GM19240 (cell line): ENCODE measurements at regions not wholly inside any gene's neighbourhood (a gene's known extent, or its start where the extent isn't known, plus 50 kb on each side); places are given as distances from the start of the nearest gene placed in this dataset.
"Not testable (repeated sequence)": the region's sequence is repeated elsewhere in the genome, so short reads cannot be mapped to it uniquely, and the experiment has no call there.

ENCODE experiments used
- DNase-seq: peaks from one replicate; pipeline ENCODE4 v3.0.0; 2011; ENCODE audit warnings: low spot score; ENCODE audit not compliant: insufficient read length

DNA sequence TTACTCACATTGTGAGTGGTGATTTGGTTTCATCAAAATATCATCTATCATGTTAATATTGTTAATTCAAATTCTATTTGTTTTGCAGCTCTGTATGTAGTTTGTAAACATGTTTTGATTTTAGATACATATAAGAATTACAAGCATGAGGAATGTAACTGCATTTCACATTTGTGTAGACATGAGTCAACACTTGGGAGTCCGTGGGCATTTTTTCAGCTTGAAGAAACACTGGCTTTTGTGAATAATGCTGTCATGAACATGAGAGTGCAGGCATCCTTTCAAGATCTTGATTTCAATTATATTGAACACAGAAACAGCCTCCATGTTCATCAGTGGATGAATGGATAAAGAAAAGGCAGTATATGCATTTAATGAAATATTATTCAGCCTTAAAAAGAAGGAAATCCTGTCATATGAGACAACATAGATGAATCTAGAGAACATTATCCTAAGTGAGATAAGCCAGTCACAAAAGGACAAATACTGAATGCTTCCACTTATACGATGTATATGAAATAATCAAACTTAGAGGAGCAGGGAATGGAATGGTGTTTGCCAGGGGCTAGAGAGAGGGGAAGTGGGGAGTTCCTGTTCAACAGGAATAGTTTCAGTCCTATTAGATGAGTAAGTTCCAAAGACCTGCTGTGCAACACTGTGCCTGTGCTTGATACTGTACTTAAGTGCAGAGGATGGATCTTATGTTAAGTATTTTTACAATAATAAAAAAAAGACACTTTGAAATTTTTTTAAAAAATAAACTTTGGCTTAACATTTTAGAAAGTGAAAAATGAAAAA lies 194.9 kb downstream of the LRATD1 start:
- no peak for DNase-seq

- no peak for DNase-seq
Measured at GRCh38 chr2:14828223-14828622, 195.7 kb downstream of the LRATD1 start.

- DNase-seq, result no peak
Measured at GRCh38 chr2:14828968-14829367, 196.5 kb downstream of the LRATD1 start.

- DNase-seq, result no peak
Measured at GRCh38 chr2:14831458-14831857, 198.9 kb downstream of the LRATD1 start.

DNA sequence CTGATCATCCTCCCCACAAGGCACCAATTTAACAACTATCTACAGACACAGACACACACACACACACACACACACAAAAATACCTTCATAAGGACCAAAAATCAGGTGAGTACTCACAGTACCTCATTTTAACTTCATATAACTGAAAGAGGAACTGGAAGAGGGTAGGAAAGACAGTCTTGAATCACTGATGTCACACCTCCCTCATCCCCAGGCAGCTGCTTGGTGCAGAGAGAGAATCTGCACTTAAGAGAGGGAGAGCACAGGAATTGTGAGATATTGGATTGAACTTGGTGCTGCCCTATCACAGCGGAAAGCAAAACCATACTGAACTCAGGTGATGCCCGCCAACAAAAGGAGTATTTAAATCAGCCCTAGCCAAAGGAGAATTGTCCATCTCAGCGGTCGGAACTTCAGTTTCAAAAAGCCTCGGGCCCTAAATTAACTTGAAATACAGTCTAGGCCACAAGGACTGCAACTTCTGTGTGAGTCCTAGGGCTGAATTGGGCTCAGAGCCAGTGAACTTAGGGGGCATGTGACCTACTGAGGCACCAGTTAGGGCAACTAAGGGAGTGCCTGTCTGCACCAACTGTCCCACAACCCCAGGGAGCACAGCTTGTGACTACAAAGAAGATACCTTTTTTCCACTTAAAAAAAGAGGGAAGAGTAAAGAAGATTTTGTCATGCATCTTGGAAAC lies 211.1 kb downstream of the LRATD1 start:
- DNase-seq, result no peak

GRCh38 chr2:14855751-14856150 lies 223.2 kb downstream of the LRATD1 start:
- DNase-seq, result no peak

DNA sequence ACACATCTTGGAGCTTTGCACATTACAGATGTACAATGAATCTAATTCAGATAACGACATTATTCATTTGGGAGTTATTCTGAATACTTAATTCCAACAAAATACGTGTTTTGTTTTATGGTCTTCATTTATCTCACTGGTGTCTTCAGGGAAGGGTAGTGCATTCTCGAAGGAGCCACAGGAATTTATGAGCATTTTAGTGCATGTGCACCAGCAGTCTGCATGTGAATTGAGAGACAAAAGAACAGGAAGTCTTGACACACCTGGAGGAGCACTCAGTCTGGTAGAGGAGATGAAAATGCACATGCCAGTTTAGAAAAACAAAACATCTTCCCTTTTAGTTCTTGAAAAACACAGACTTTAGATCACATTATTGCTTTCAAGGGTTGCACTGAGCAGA lies 228.7 kb downstream of the LRATD1 start:
- no peak for DNase-seq

GRCh38 chr2:14866736-14867352 lies 234.3 kb downstream of the LRATD1 start:
- no peak for DNase-seq

DNA sequence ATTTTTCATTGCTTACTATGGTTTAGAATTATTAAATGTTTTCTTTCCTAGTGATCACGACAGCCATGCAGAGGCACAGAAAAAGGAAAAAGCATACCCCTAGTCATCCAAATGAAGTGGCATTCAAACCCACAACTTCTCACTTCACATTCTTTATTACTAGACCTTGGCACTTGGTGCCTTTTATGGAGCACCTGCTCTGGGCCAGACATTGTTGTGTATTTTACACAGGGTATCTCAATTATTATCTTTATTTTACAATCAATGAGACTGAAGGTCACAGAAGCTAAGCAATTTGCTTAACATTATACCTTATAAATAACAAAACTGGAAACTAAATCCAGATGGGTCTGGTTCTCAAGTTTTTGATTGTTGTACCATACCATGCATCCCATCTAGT lies 235.3 kb downstream of the LRATD1 start:
- no peak for DNase-seq

DNA sequence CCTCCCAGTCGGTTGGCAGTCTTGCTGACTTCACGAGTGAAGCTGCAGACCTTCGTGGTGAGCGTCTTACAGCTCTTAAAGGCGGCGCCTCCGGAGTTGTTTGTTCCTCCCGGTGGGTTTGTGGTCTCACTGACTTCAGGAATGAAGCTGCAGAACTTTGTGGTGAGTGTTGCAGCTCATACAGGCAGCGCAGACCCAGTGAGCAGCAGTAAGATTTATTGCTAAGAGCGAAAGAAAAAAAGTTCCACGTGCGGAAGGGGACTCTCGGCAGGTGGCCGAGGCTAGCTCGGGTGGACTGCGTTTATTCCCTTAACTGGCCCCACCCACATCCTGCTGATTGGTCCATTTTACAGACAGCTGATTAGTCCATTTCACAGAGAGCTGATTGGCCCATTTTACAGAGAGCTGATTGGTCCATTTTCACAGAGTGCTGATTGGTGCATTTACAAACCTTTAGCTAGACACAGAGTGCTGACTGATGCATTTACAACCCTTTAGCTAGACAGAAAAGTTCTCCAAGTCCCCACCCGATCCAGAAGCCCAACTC lies 240.3 kb downstream of the LRATD1 start:
- DNase-seq, result no peak

- DNase-seq, result no peak
Measured at GRCh38 chr2:14881651-14882327, 249.3 kb downstream of the LRATD1 start.

GRCh38 chr2:14884651-14885050 lies 252.1 kb downstream of the LRATD1 start:
- no peak for DNase-seq

DNA sequence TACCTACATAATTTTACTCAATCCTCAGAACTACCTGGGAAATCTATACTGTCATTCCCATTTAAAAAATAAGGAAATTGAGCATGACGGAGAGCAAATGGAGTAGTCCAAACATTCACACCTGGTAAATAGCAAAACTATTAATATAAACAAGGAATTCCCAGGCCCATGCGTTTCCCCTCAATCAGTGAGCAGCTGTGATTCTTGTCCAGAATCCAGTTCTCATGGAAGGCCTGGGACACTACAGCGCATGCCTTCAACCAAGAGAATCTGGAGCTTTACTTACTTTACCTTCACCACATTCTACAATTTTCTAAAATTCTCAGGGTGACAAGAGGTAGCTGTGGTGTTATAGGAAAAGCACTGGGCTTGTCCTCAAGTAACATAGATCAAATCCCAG lies 259.0 kb downstream of the LRATD1 start:
- DNase-seq, result no peak

DNA sequence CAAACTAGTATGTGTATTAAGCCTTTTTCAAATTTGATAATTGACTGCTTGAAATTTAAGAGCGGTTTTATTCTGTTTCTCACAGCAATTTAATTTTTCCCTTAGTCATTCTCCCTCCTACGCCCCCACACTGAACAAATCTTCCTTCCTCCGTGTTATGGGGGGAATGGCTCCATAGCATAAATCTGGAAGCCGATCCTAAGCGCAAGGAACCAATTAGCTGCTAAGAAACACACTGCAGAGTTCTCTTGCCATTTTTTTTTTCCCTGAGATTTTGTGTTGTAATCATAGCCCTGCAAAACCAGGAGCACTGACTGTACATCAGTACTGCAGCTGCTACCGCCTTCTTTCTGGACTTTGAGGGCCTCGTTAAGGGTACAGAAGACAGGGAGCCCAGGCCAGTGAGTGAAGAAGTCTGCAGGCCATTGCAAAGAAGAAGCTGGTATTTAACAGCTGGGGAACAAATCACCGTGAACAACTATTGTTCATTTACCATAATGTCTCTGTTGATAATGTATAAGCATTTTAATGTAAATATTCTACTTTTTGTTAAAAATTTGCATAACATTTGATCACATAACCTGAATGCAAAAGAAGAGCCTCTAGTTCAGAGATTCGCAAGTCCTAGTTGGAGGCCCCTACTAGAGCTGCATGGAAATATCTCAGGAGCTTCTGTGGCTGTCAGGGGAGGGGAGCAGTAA lies 264.0 kb downstream of the LRATD1 start:
- no peak for DNase-seq

- no peak for DNase-seq
Measured at GRCh38 chr2:14899621-14900414, 267.3 kb downstream of the LRATD1 start.

DNA sequence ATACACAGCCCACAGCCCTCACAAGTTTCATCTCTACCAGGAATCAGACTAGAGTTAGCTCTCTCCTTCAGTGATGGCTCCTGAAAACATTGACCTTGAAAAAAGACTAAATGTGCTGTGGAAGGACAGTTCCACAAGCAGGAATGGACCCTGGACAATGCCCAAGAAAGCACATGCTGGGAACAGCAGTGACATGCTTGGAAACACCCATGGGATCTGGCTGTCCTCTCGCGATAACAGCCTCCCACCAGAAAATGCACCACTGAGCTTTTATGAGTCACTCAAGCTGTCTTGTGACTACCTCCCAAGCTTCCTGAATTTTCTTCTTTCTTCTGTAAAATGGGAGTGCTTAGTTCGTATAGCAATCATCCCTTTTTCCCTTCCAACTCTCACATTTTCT lies 269.2 kb downstream of the LRATD1 start:
- no peak for DNase-seq

GRCh38 chr2:14902953-14903352 lies 270.4 kb downstream of the LRATD1 start:
- no peak for DNase-seq

DNA sequence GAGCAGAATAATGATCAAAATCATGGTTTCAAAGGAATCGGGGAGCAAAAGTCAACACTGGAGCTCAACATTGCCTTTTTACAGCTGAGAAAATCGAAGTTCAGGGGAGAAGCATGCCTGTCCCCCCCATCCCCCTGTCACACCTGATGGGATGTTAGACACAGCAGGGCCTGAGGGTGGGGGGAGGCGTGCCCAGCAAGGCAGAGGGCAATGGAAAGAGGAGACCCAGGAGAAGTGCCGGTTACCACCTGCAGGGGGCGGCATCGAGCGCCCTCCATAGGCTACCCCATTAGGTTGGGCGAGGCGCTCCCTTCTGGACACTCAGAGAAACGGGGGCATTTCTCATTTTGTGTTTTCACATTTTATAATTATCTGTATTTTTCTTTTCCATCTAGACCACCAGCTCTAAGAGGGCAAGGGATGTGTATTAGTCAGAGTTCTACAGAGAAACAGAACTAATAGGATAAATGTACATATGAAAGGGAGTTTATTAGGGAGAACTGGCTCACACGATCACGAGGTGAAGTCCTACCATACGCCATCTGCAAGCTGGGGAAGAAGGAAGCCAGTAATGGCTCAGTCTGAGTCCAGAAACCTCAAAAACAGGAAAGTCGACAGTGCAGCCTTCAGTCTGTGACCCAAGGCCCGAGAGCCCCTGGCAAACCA lies 271.3 kb downstream of the LRATD1 start:
- peak; percentile 45 for DNase-seq

- not testable (repeated sequence) for DNase-seq
Measured at GRCh38 chr2:14904378-14904777, 271.9 kb downstream of the LRATD1 start.

DNA sequence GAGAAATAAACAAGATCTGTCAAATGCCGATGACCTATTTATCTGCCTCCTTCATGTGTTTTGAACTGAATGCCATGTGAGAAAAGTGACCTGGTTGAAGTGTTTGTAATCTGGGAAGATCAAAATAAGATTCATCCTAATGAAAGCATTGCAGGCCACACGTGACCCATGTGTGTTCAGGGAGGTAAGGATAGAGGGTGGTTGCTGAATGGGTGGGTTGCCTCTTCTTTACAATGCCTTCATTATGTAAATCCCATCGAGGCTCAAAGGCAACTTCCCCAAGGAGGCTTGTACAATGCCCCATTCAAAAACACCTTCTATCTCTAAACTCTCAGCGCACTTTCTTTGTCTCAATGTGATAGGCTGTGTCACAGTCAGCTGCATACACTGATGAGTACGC lies 273.1 kb downstream of the LRATD1 start:
- DNase-seq, result no peak
